Body of pancreas (tissue), 4 donors: ENCODE measurements at regions not wholly inside any gene's neighbourhood (a gene's known extent, or its start where the extent isn't known, plus 50 kb on each side); places are given as distances from the start of the nearest gene placed in this dataset.

Source experiments
- CTCF ChIP-seq, 7 experiments: fragments of 450-650 bp in 4 of 7; fragments of 200-600 bp in 3 of 7; sonication (generic) in 3 of 7; IDR thresholded peaks; one replicate each; pipeline ENCODE4 v1.5.1; 2016 to 2019; ENCODE audit warnings: antibody characterized with exemption in 7 of 7
- POLR2A ChIP-seq, 3 donors: fragments of 450-650 bp; IDR thresholded peaks; one replicate each; pipeline ENCODE4 v1.6.1; 2016; ENCODE audit warnings: antibody characterized with exemption in 3 of 3, mild to moderate bottlenecking in 2 of 3

GRCh38 chr3:64827019-64827418, 139.2 kb upstream of the ADAMTS9 start:
- TF ChIP-seq CTCF (IDR thresholded peaks at IDR 0.05) (no peak), POLR2A (IDR thresholded peaks at IDR 0.05) (no peak)
